Vagina (tissue), 2 donors: ENCODE measurements at regions not wholly inside any gene's neighbourhood (a gene's known extent, or its start where the extent isn't known, plus 50 kb on each side); places are given as distances from the start of the nearest gene placed in this dataset.

Experiments used
- POLR2A ChIP-seq, 2 donors: fragments of 450-650 bp; IDR thresholded peaks; one replicate each; pipeline ENCODE4 v1.6.1; 2017; ENCODE audit warnings: antibody characterized with exemption in 2 of 2, mild to moderate bottlenecking in 2 of 2, moderate library complexity in 2 of 2
- POLR2AphosphoS5 ChIP-seq, 2 donors: sonication (generic); formaldehyde crosslinking; IDR thresholded peaks; one replicate each; pipeline ENCODE4 v1.9.0; 2017; ENCODE audit warnings: antibody characterized with exemption in 2 of 2, mild to moderate bottlenecking in 2 of 2, low read depth in 1 of 2; ENCODE audit not compliant: insufficient read depth in 1 of 2
- TF ChIP-seq, protein P1 (sequence below), 3 experiments: fragments of 450-650 bp in 2 of 3; fragments of 200-600 bp in 1 of 3; sonication (generic) in 1 of 3; IDR thresholded peaks; one replicate each; pipeline ENCODE4 v1.5.1; 2017 to 2019; ENCODE audit warnings: antibody characterized with exemption in 3 of 3, mild to moderate bottlenecking in 2 of 3, moderate library complexity in 2 of 3

DNA sequence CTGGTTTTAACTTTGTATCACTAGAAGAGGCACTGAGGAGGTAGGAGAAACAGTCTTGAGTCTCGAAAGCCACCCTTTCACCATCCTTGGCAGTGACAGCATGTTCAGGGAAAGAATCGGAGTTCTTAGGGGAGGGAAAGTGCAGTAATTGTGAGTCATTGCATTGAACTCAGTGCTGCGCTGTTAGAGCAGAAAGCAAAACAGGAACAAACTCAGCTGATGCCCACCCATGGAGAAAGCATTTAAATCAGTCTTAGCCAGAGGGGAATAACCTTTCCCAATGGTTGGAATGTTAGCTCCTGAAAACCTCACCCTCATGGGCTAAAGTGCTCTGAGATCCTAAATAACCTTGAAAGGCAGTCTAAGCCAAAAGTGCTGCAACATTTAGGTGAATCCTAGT lies 845.6 kb upstream of the CNTNAP5 start:
- TF ChIP-seq, protein P1, sequence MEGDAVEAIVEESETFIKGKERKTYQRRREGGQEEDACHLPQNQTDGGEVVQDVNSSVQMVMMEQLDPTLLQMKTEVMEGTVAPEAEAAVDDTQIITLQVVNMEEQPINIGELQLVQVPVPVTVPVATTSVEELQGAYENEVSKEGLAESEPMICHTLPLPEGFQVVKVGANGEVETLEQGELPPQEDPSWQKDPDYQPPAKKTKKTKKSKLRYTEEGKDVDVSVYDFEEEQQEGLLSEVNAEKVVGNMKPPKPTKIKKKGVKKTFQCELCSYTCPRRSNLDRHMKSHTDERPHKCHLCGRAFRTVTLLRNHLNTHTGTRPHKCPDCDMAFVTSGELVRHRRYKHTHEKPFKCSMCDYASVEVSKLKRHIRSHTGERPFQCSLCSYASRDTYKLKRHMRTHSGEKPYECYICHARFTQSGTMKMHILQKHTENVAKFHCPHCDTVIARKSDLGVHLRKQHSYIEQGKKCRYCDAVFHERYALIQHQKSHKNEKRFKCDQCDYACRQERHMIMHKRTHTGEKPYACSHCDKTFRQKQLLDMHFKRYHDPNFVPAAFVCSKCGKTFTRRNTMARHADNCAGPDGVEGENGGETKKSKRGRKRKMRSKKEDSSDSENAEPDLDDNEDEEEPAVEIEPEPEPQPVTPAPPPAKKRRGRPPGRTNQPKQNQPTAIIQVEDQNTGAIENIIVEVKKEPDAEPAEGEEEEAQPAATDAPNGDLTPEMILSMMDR (IDR thresholded peaks at IDR 0.05), result no peak
- TF ChIP-seq POLR2A (IDR thresholded peaks at IDR 0.05) (no peak), POLR2AphosphoS5 (IDR thresholded peaks at IDR 0.05; ENCODE audit: insufficient read depth in 1 of 2, low read depth in 1 of 2) (no peak)
